ENCODE measurements at regions not wholly inside any gene's neighbourhood (a gene's known extent, or its start where the extent isn't known, plus 50 kb on each side); places are given as distances from the start of the nearest gene placed in this dataset.

DNA sequence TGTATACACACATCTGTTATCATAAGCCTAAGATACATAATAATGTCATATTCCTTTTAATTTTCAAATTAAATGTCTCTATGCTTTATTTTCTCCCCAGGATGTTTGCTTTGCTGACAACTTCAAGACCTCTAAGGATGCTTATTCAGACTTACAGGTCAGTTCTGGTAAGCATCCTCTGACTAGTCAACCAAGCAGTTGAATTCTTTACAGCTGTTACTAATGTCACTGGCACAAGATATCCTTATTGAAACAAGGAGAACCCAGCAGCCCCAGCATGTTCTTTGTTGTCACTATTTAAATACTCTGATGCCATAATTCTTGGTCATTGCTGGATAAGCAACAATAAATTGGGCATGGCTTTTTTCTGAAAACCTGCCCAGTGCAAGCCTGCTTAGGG, 232.3 kb upstream of the PMFBP1 start:
- no peaks in the 10 kb centered on the region for H3K36me3 ChIP-seq (ENCODE audit: control insufficient read depth in 2 of 2, insufficient read depth in 1 of 2, low read length in 2 of 2)
- no peaks in the 10 kb centered on the region for H3K9me3 ChIP-seq (ENCODE audit: control insufficient read depth, insufficient read depth, low read depth, low read length)
- no peak overlapping the region for H3K27ac ChIP-seq (ENCODE audit: extremely low read depth, low read depth, low read length)
- TF ChIP-seq KLF1 (tag by site-specific recombination; IDR thresholded peaks at IDR 0.05) (no peak), ZNF530 (tag by site-specific recombination; IDR thresholded peaks at IDR 0.05; ENCODE audit: low read depth) (no peak)
- POLR2A ChIA-PET = no interaction called here
- no peak overlapping the region for H3K4me3 ChIP-seq (ENCODE audit: low read depth, low read length)
- no peaks in the 10 kb centered on the region for H3K4me1 ChIP-seq (ENCODE audit: control insufficient read depth, insufficient read depth, low read length)
- CTCF ChIA-PET = no interaction called here

DNA sequence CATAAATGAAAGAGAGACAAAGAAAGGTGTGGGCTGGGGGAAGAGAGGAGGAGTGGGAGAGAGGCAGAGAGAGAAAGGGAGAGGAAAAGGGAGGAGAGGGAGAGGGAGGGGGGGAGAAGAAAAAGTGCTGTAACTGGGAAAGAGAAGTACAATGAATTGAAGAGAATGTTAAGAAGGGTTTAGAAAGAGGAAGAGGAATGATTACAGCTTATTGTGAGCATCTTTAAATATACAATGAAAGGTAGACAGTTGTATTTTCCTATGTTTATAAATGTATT, 229.1 kb upstream of the PMFBP1 start:
- ChIA-PET POLR2A (no interaction called here), CTCF (interaction anchor here (0.6 to 2.1 kb wide), 9 partner anchors 10 to 1490 kb away, joined by 3 to 13 read pairs (median 4); no protein-coding TSS in a partner anchor)
- Histone ChIP-seq H3K9me3 (ENCODE audit: control insufficient read depth, insufficient read depth, low read depth, low read length) (no peaks in the 10 kb centered on the region), H3K27ac (ENCODE audit: extremely low read depth, low read depth, low read length) (no peak overlapping the region), H3K4me1 (ENCODE audit: control insufficient read depth, insufficient read depth, low read length) (no peaks in the 10 kb centered on the region), H3K4me3 (ENCODE audit: low read depth, low read length) (no peak overlapping the region), H3K36me3 (ENCODE audit: control insufficient read depth in 2 of 2, insufficient read depth in 1 of 2, low read length in 2 of 2) (no peaks in the 10 kb centered on the region)
- peak; percentile 59; the same call in 1 of the 2 replicates for TF ChIP-seq PRDM1 (tag by site-specific recombination; IDR thresholded peaks at IDR 0.05)
- TF ChIP-seq ZNF433 (tag by site-specific recombination; IDR thresholded peaks at IDR 0.05; ENCODE audit: low read depth) = no peak
- no peak for TF ChIP-seq ZBTB21 (tag by site-specific recombination; IDR thresholded peaks at IDR 0.05)
- 0 out of 2 replicates have a peak, but pooled peaks have one; percentile 47 for TF ChIP-seq ZNF114 (tag by site-specific recombination; IDR thresholded peaks at IDR 0.05)
- TF ChIP-seq ZNF2 (tag by site-specific recombination; IDR thresholded peaks at IDR 0.05) = no peak
- no peak for TF ChIP-seq ZNF658 (tag by site-specific recombination; IDR thresholded peaks at IDR 0.05)
- TF ChIP-seq EGR2 (tag by site-specific recombination; IDR thresholded peaks at IDR 0.05; ENCODE audit: low read depth) = peak; percentile 83
- TF ChIP-seq ZFHX2 (tag by site-specific recombination; conservative IDR thresholded peaks at IDR 0.05) = peak; percentile 43; the same call in 1 of the 2 replicates
- no peak for TF ChIP-seq BCL11B (tag by site-specific recombination; IDR thresholded peaks at IDR 0.05; ENCODE audit: low read depth)

DNA sequence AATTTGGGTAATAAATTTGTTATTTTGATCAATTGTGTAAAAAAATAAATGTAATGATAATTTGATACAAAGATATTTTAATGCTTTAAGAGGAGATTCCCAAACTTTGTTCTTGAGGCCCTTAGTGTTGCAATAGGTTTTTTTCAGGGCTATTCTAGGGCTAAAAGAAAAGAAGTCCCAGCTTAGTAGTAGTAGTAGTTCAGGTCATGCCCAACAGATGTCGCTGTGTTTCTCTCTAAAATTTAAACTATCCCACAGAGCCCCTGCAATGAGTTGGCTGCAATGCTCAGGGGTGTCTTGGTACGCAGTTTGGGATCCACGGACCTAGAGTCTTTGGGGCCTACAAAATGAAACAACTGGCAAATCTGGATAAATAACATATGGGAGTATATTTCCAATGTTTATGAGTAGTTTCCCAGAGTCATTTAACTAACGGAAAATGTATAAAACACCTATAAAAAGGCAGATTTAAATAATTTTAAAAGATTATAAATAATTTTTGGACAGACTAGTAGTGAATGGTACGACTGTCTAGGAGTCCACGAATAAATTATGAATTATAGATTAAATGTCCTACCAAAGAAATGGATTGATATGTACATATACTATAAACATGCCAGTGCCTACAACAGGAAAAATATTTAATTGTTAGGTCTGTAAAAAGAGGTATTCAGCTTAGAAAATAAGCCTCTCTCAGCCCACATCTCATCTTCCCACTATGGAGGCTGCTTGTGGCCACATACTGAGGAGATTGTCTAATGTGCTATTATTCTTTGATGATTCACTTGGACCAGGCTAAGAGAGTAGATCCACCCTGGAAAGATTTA, 228.5 kb upstream of the PMFBP1 start:
- Histone ChIP-seq H3K9me3 (ENCODE audit: control insufficient read depth, insufficient read depth, low read depth, low read length) (no peaks in the 10 kb centered on the region), H3K4me3 (ENCODE audit: low read depth, low read length) (no peak overlapping the region), H3K4me1 (ENCODE audit: control insufficient read depth, insufficient read depth, low read length) (no peaks in the 10 kb centered on the region), H3K36me3 (ENCODE audit: control insufficient read depth in 2 of 2, insufficient read depth in 1 of 2, low read length in 2 of 2) (no peaks in the 10 kb centered on the region), H3K27ac (ENCODE audit: extremely low read depth, low read depth, low read length) (no peak overlapping the region)
- TF ChIP-seq ZNF654 (tag by site-specific recombination; IDR thresholded peaks at IDR 0.05; ENCODE audit: low read depth) (peak; percentile 53), ZNF610 (tag by site-specific recombination; IDR thresholded peaks at IDR 0.05; ENCODE audit: borderline replicate concordance) (no peak)
- CTCF ChIA-PET = interaction anchor here (0.5 to 2.1 kb wide), 30 partner anchors 9 to 1557 kb away, joined by 3 to 13 read pairs (median 4); no protein-coding TSS in a partner anchor
- POLR2A ChIA-PET = no interaction called here

DNA sequence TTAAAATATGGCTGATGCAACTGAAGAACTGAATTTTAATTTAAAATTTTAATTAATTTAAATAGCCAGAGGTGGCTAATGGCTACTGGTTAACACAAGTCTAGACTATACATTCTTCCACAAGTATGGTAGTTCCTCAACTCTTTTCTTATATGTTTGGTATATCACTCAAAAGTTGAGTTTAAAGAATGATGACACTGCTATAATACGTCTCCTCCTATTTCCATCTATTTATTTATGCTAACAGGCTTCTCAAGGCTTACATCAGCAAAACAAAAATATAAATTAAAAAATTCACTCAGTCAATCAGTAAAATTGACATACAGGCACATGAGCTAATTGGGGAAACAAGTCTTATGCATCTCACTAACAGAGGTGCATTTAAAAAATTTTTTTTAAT, 227.9 kb upstream of the PMFBP1 start:
- no peaks in the 10 kb centered on the region for H3K36me3 ChIP-seq (ENCODE audit: control insufficient read depth in 2 of 2, insufficient read depth in 1 of 2, low read length in 2 of 2)
- H3K27ac ChIP-seq (ENCODE audit: extremely low read depth, low read depth, low read length) = no peak overlapping the region
- H3K4me1 ChIP-seq (ENCODE audit: control insufficient read depth, insufficient read depth, low read length) = no peaks in the 10 kb centered on the region
- no peak overlapping the region for H3K4me3 ChIP-seq (ENCODE audit: low read depth, low read length)
- CTCF ChIA-PET = interaction anchor here (0.5 to 2.1 kb wide), 27 partner anchors 8 to 1558 kb away, joined by 3 to 13 read pairs (median 4); no protein-coding TSS in a partner anchor
- POLR2A ChIA-PET = no interaction called here
- no peaks in the 10 kb centered on the region for H3K9me3 ChIP-seq (ENCODE audit: control insufficient read depth, insufficient read depth, low read depth, low read length)
- TF ChIP-seq ZNF660 (tag by site-specific recombination; IDR thresholded peaks at IDR 0.05) (no peak), ZNF266 (tag by site-specific recombination; IDR thresholded peaks at IDR 0.05; ENCODE audit: low read depth) (no peak), ZNF600 (tag by site-specific recombination; IDR thresholded peaks at IDR 0.05) (no peak), SCRT1 (tag by site-specific recombination; IDR thresholded peaks at IDR 0.05; ENCODE audit: borderline replicate concordance) (no peak), ZNF132 (tag by site-specific recombination; IDR thresholded peaks at IDR 0.05; ENCODE audit: borderline replicate concordance) (no peak), ZNF544 (tag by site-specific recombination; IDR thresholded peaks at IDR 0.05) (no peak), ZIC2 (tag by site-specific recombination; IDR thresholded peaks at IDR 0.05) (no peak), ZNF623 (tag by site-specific recombination; IDR thresholded peaks at IDR 0.05) (no peak), EGR2 (tag by site-specific recombination; IDR thresholded peaks at IDR 0.05; ENCODE audit: low read depth) (no peak), ZFP3 (tag by site-specific recombination; IDR thresholded peaks at IDR 0.05; ENCODE audit: low read depth) (no peak), ZBTB8A (tag by site-specific recombination; IDR thresholded peaks at IDR 0.05) (no peak), ZNF350 (tag by site-specific recombination; IDR thresholded peaks at IDR 0.05) (no peak), ZNF239 (tag by site-specific recombination; IDR thresholded peaks at IDR 0.05) (no peak), ZNF521 (tag by site-specific recombination; IDR thresholded peaks at IDR 0.05) (no peak)
- TF ChIP-seq, protein P1, sequence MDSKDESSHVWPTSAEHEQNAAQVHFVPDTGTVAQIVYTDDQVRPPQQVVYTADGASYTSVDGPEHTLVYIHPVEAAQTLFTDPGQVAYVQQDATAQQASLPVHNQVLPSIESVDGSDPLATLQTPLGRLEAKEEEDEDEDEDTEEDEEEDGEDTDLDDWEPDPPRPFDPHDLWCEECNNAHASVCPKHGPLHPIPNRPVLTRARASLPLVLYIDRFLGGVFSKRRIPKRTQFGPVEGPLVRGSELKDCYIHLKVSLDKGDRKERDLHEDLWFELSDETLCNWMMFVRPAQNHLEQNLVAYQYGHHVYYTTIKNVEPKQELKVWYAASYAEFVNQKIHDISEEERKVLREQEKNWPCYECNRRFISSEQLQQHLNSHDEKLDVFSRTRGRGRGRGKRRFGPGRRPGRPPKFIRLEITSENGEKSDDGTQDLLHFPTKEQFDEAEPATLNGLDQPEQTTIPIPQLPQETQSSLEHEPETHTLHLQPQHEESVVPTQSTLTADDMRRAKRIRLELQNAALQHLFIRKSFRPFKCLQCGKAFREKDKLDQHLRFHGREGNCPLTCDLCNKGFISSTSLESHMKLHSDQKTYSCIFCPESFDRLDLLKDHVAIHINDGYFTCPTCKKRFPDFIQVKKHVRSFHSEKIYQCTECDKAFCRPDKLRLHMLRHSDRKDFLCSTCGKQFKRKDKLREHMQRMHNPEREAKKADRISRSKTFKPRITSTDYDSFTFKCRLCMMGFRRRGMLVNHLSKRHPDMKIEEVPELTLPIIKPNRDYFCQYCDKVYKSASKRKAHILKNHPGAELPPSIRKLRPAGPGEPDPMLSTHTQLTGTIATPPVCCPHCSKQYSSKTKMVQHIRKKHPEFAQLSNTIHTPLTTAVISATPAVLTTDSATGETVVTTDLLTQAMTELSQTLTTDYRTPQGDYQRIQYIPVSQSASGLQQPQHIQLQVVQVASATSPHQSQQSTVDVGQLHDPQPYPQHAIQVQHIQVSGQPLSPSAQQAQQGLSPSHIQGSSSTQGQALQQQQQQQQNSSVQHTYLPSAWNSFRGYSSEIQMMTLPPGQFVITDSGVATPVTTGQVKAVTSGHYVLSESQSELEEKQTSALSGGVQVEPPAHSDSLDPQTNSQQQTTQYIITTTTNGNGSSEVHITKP (tag by site-specific recombination; IDR thresholded peaks at IDR 0.05) = no peak
